Activated CD8-positive, alpha-beta T cell treated with anti-CD3 and anti-CD28 coated beads for 36 hours (primary cell): ENCODE measurements at regions not wholly inside any gene's neighbourhood (a gene's known extent, or its start where the extent isn't known, plus 50 kb on each side); places are given as distances from the start of the nearest gene placed in this dataset.

Experiments
- ATAC-seq: fragments of 200-7000 bp; cut with Tn5 transposase; one replicate; pipeline ENCODE4 v1.10.0; 2021; ENCODE audit warnings: mild to moderate bottlenecking, moderate library complexity
- CTCF ChIA-PET: fragments of 350-600 bp; sonication (Branson Sonifier 250); formaldehyde crosslinking; loops from one replicate; lab custom pipeline; 2021; ENCODE audit warnings: antibody characterized with exemption; lab: Charles Lee
- POLR2A ChIA-PET: fragments of 350-600 bp; sonication (Branson Sonifier 250); formaldehyde crosslinking; loops from one replicate; lab custom pipeline; 2021; ENCODE audit warnings: antibody characterized with exemption; lab: Charles Lee
- DNase-seq: peaks from one replicate; pipeline ENCODE4 v3.0.0-alpha.2; 2020
- H3K27ac Mint-ChIP-seq: one replicate; pipeline ENCODE4 v1.8.0; 2021; ENCODE audit warnings: mild to moderate bottlenecking, mixed read lengths
- H3K27me3 Mint-ChIP-seq: one replicate; pipeline ENCODE4 v1.8.0; 2021; ENCODE audit warnings: mixed read lengths
- H3K36me3 Mint-ChIP-seq: one replicate; pipeline ENCODE4 v1.8.0; 2021; ENCODE audit warnings: low read depth, mixed read lengths
- H3K4me1 Mint-ChIP-seq: one replicate; pipeline ENCODE4 v1.8.0; 2021; ENCODE audit warnings: low read depth, mixed read lengths
- H3K4me3 Mint-ChIP-seq: one replicate; pipeline ENCODE4 v1.8.0; 2021; ENCODE audit warnings: mild to moderate bottlenecking, moderate library complexity, mixed read lengths
- H3K9me3 Mint-ChIP-seq: one replicate; pipeline ENCODE4 v1.8.0; 2021; ENCODE audit warnings: mixed read lengths
- intact Hi-C: fragments of 100-400 bp; cut with micrococcal nuclease; formaldehyde crosslinking; loops from one replicate; pipeline ENCODE4 v1.10.0; 2022
- TF ChIP-seq, protein P1 (sequence below): fragments of 200-600 bp; IDR thresholded peaks from one replicate; pipeline ENCODE4 v1.8.0; 2022; ENCODE audit warnings: antibody characterized with exemption, mild to moderate bottlenecking

DNA sequence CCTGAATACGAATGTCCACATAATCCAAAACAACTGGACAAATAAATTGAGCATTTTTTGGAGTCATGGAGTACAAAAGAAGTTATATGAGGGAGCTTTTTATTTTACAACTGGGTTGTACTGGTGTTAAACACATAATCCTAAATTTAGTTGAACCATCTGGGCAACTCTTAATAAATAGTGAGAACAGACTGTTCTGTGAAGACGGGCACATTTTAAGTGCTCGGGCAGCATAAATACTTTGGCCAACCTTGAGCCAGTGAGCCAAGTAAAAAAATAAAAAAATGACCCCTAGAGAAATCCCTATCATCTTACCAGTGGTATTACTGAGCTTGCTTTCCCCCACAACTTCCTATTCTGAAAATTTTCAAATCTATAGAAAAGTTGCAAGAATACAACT, 50.9 kb upstream of the PSME4 start:
- TF ChIP-seq, protein P1, sequence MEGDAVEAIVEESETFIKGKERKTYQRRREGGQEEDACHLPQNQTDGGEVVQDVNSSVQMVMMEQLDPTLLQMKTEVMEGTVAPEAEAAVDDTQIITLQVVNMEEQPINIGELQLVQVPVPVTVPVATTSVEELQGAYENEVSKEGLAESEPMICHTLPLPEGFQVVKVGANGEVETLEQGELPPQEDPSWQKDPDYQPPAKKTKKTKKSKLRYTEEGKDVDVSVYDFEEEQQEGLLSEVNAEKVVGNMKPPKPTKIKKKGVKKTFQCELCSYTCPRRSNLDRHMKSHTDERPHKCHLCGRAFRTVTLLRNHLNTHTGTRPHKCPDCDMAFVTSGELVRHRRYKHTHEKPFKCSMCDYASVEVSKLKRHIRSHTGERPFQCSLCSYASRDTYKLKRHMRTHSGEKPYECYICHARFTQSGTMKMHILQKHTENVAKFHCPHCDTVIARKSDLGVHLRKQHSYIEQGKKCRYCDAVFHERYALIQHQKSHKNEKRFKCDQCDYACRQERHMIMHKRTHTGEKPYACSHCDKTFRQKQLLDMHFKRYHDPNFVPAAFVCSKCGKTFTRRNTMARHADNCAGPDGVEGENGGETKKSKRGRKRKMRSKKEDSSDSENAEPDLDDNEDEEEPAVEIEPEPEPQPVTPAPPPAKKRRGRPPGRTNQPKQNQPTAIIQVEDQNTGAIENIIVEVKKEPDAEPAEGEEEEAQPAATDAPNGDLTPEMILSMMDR, result no peak
- H3K27ac Mint-ChIP-seq, result no peak overlapping the region
- no peak for DNase-seq
- H3K36me3 Mint-ChIP-seq, result peaks cover 12% of the 10 kb centered on the region
- H3K4me3 Mint-ChIP-seq, result no peak overlapping the region
- intact Hi-C loops, result no loop called here
- POLR2A ChIA-PET, result interaction anchor here (0.7 kb wide), 1 partner anchor 47 kb away, joined by 3 read pairs; no protein-coding TSS in a partner anchor
- H3K4me1 Mint-ChIP-seq, result no peaks in the 10 kb centered on the region
- ATAC-seq, result no peak
- CTCF ChIA-PET, result interaction anchor here (2.3 kb wide), 1 partner anchor 14 kb away, joined by 6 read pairs; no protein-coding TSS in a partner anchor
- no peaks in the 10 kb centered on the region for H3K27me3 Mint-ChIP-seq
- peaks cover 7% of the 10 kb centered on the region for H3K9me3 Mint-ChIP-seq

DNA sequence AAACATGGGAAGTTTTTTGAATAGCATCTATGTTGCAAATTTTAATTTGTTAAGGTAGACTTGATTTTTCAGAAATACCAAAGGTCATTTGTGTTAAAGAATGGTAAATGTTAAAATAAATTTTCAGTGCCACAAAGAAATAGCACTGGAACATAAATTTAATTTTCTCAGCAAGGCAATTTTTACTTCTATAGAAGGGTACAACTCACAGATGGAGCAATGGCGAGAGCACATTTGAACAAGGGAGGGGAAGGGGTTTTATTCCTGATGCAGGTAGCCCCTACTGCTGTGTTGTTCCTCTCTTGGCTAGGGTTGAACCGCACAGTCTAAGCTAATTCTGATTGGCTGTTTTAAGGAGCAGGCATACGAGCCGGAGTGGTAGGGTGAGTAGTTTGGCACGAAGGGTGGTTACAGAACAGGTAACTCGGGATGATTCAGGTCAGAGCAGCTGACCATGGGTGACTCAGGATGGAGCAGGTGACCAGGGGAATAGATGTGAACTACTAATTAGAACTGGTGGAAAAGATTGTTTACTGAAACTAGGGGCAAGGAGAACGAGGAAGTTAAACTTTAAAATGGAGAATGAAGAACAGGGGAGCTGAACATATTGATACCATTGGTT, 50.1 kb upstream of the PSME4 start:
- TF ChIP-seq, protein P1, result no peak
- Mint-ChIP-seq H3K27ac (no peak overlapping the region), H3K9me3 (peaks cover 7% of the 10 kb centered on the region), H3K27me3 (no peaks in the 10 kb centered on the region), H3K4me1 (no peaks in the 10 kb centered on the region), H3K36me3 (peaks cover 12% of the 10 kb centered on the region), H3K4me3 (no peak overlapping the region)
- ATAC-seq (no peak), DNase-seq (no peak)
- ChIA-PET CTCF (interaction anchor here (2.3 kb wide), 1 partner anchor 13 kb away, joined by 6 read pairs; no protein-coding TSS in a partner anchor), POLR2A (no interaction called here)
- intact Hi-C loops, result no loop called here
